Subcutaneous abdominal adipose tissue (tissue), 5 donors: ENCODE measurements at regions not wholly inside any gene's neighbourhood (a gene's known extent, or its start where the extent isn't known, plus 50 kb on each side); places are given as distances from the start of the nearest gene placed in this dataset.

ENCODE experiments used
- H3K27ac ChIP-seq: one replicate; pipeline ENCODE4 v1.7.0; 2013; ENCODE audit warnings: low read depth, mild to moderate bottlenecking, inconsistent platforms, low read length, moderate library complexity
- H3K27me3 ChIP-seq, 5 donors: one replicate each; pipeline ENCODE4 v1.7.0; 2013; ENCODE audit warnings: low read length in 5 of 5, inconsistent platforms in 1 of 5; ENCODE audit not compliant: control insufficient read depth in 5 of 5, insufficient read depth in 4 of 5
- H3K36me3 ChIP-seq, 5 donors: one replicate each; pipeline ENCODE4 v1.7.0; 2013; ENCODE audit warnings: low read length in 5 of 5; ENCODE audit not compliant: control insufficient read depth in 5 of 5, insufficient read depth in 5 of 5
- H3K4me1 ChIP-seq, 5 donors: one replicate each; pipeline ENCODE4 v1.7.0; 2013; ENCODE audit warnings: low read length in 5 of 5, mild to moderate bottlenecking in 3 of 5, moderate library complexity in 1 of 5; ENCODE audit not compliant: control insufficient read depth in 5 of 5, insufficient read depth in 5 of 5
- H3K4me3 ChIP-seq, 5 donors: one replicate each; pipeline ENCODE4 v1.7.0; 2013; ENCODE audit warnings: low read length in 5 of 5, low read depth in 1 of 5
- H3K9ac ChIP-seq, 5 donors: one replicate each; pipeline ENCODE4 v1.7.0; 2013; ENCODE audit warnings: low read length in 5 of 5, mild to moderate bottlenecking in 4 of 5, moderate library complexity in 3 of 5
- H3K9me3 ChIP-seq, 5 donors: one replicate each; pipeline ENCODE4 v1.7.0; 2013; ENCODE audit warnings: low read length in 5 of 5; ENCODE audit not compliant: control insufficient read depth in 5 of 5
- donor health status: healthy.
- donor health status: healthy.
- donor health status: healthy.
- donor health status: healthy.
- donor health status: healthy.

- Histone ChIP-seq H3K27ac (no peak overlapping the region), H3K4me1 (no peaks in the 10 kb centered on the region), H3K9me3 (no peaks in the 10 kb centered on the region), H3K9ac (no peak overlapping the region), H3K36me3 (no peaks in the 10 kb centered on the region), H3K4me3 (no peak overlapping the region), H3K27me3 (no peaks in the 10 kb centered on the region)
These were observed 269.0 kb upstream of the PRMT6 start for GRCh38 chr1:106787520-106787919.

- no peak overlapping the region for H3K27ac ChIP-seq
- no peak overlapping the region for H3K4me3 ChIP-seq
- no peaks in the 10 kb centered on the region for H3K27me3 ChIP-seq
- no peaks in the 10 kb centered on the region for H3K4me1 ChIP-seq
- H3K9ac ChIP-seq, result no peak overlapping the region
- H3K9me3 ChIP-seq, result no peaks in the 10 kb centered on the region
- H3K36me3 ChIP-seq, result no peaks in the 10 kb centered on the region
These were observed 266.8 kb upstream of the PRMT6 start for GRCh38 chr1:106789686-106790085.

- H3K4me1 ChIP-seq, result no peaks in the 10 kb centered on the region
- no peak overlapping the region for H3K4me3 ChIP-seq
- H3K27me3 ChIP-seq, result no peaks in the 10 kb centered on the region
- no peaks in the 10 kb centered on the region for H3K36me3 ChIP-seq
- H3K9ac ChIP-seq, result no peak overlapping the region
- H3K27ac ChIP-seq, result no peak overlapping the region
- H3K9me3 ChIP-seq, result no peaks in the 10 kb centered on the region
These were observed 265.4 kb upstream of the PRMT6 start for GRCh38 chr1:106791041-106791440.

GRCh38 chr1:106793651-106794050, 262.8 kb upstream of the PRMT6 start:
- Histone ChIP-seq H3K9me3 (no peaks in the 10 kb centered on the region), H3K36me3 (no peaks in the 10 kb centered on the region), H3K4me1 (no peaks in the 10 kb centered on the region), H3K4me3 (no peak overlapping the region), H3K9ac (no peak overlapping the region), H3K27ac (no peak overlapping the region), H3K27me3 (no peaks in the 10 kb centered on the region)

- no peaks in the 10 kb centered on the region for H3K9me3 ChIP-seq
- no peaks in the 10 kb centered on the region for H3K27me3 ChIP-seq
- H3K9ac ChIP-seq, result no peak overlapping the region
- no peaks in the 10 kb centered on the region for H3K4me1 ChIP-seq
- H3K27ac ChIP-seq, result no peak overlapping the region
- H3K4me3 ChIP-seq, result no peak overlapping the region
- H3K36me3 ChIP-seq, result no peaks in the 10 kb centered on the region
These were observed 257.5 kb upstream of the PRMT6 start for GRCh38 chr1:106798991-106799390.

- H3K9ac ChIP-seq, result no peak overlapping the region
- no peaks in the 10 kb centered on the region for H3K36me3 ChIP-seq
- H3K4me1 ChIP-seq, result no peaks in the 10 kb centered on the region
- no peaks in the 10 kb centered on the region for H3K27me3 ChIP-seq
- H3K4me3 ChIP-seq, result no peak overlapping the region
- H3K9me3 ChIP-seq, result no peaks in the 10 kb centered on the region
- H3K27ac ChIP-seq, result no peak overlapping the region
These were observed 254.3 kb upstream of the PRMT6 start for GRCh38 chr1:106802181-106802580.

- Histone ChIP-seq H3K4me3 (no peak overlapping the region), H3K27me3 (no peaks in the 10 kb centered on the region), H3K27ac (no peak overlapping the region), H3K9me3 (peaks cover 0 to 4% (median 0%) of the 10 kb centered on the region in 5 donors), H3K36me3 (no peaks in the 10 kb centered on the region), H3K9ac (no peak overlapping the region), H3K4me1 (peaks cover 0 to 9% (median 0%) of the 10 kb centered on the region in 5 donors)
These were observed 242.1 kb upstream of the PRMT6 start for GRCh38 chr1:106814418-106814817.

- H3K27me3 ChIP-seq, result no peaks in the 10 kb centered on the region
- peaks cover 0 to 9% (median 0%) of the 10 kb centered on the region in 5 donors for H3K4me1 ChIP-seq
- no peak overlapping the region for H3K9ac ChIP-seq
- no peaks in the 10 kb centered on the region for H3K36me3 ChIP-seq
- H3K9me3 ChIP-seq, result no peaks in the 10 kb centered on the region
- H3K27ac ChIP-seq, result no peak overlapping the region
- no peak overlapping the region for H3K4me3 ChIP-seq
These were observed 238.9 kb upstream of the PRMT6 start for GRCh38 chr1:106817575-106817974.

GRCh38 chr1:106831511-106831910, 225.0 kb upstream of the PRMT6 start:
- H3K9ac ChIP-seq, result no peak overlapping the region
- H3K9me3 ChIP-seq, result peaks cover 0 to 4% (median 0%) of the 10 kb centered on the region in 5 donors
- no peaks in the 10 kb centered on the region for H3K36me3 ChIP-seq
- no peaks in the 10 kb centered on the region for H3K27me3 ChIP-seq
- no peaks in the 10 kb centered on the region for H3K4me1 ChIP-seq
- no peak overlapping the region for H3K27ac ChIP-seq
- H3K4me3 ChIP-seq, result no peak overlapping the region

GRCh38 chr1:106836708-106837107, 219.8 kb upstream of the PRMT6 start:
- no peak overlapping the region for H3K9ac ChIP-seq
- H3K27ac ChIP-seq, result no peak overlapping the region
- no peaks in the 10 kb centered on the region for H3K36me3 ChIP-seq
- H3K9me3 ChIP-seq, result no peaks in the 10 kb centered on the region
- no peak overlapping the region for H3K4me3 ChIP-seq
- no peaks in the 10 kb centered on the region for H3K4me1 ChIP-seq
- H3K27me3 ChIP-seq, result no peaks in the 10 kb centered on the region

- no peak overlapping the region for H3K27ac ChIP-seq
- H3K27me3 ChIP-seq, result no peaks in the 10 kb centered on the region
- H3K9me3 ChIP-seq, result no peaks in the 10 kb centered on the region
- H3K9ac ChIP-seq, result no peak overlapping the region
- no peaks in the 10 kb centered on the region for H3K36me3 ChIP-seq
- H3K4me3 ChIP-seq, result no peak overlapping the region
- H3K4me1 ChIP-seq, result no peaks in the 10 kb centered on the region
These were observed 213.0 kb upstream of the PRMT6 start for GRCh38 chr1:106843518-106843917.
